Rectal smooth muscle tissue (tissue), 1 donor: ENCODE measurements at regions not wholly inside any gene's neighbourhood (a gene's known extent, or its start where the extent isn't known, plus 50 kb on each side); places are given as distances from the start of the nearest gene placed in this dataset.
"Not testable (repeated sequence)": the region's sequence is repeated elsewhere in the genome, so short reads cannot be mapped to it uniquely, and the experiment has no call there.

Experiments
- H3K27ac ChIP-seq: one replicate; pipeline ENCODE4 v1.7.0; 2013; ENCODE audit warnings: low read depth, low read length, inconsistent platforms
- H3K27me3 ChIP-seq: one replicate; pipeline ENCODE4 v1.7.0; 2013; ENCODE audit warnings: low read length; ENCODE audit not compliant: control insufficient read depth, insufficient read depth
- H3K36me3 ChIP-seq: one replicate; pipeline ENCODE4 v1.7.0; 2013; ENCODE audit warnings: low read length; ENCODE audit not compliant: control insufficient read depth, insufficient read depth
- H3K4me1 ChIP-seq: one replicate; pipeline ENCODE4 v1.7.0; 2013; ENCODE audit warnings: low read length; ENCODE audit not compliant: control insufficient read depth, insufficient read depth
- H3K4me3 ChIP-seq: one replicate; pipeline ENCODE4 v1.7.0; 2013; ENCODE audit warnings: low read length
- H3K9ac ChIP-seq: one replicate; pipeline ENCODE4 v1.7.0; 2013; ENCODE audit warnings: low read length

GRCh38 chr10:114708084-114708483 is 50.0 kb upstream of the ABLIM1 start:
- H3K4me1 ChIP-seq, result no peaks in the 10 kb centered on the region
- no peaks in the 10 kb centered on the region for H3K27me3 ChIP-seq
- no peak overlapping the region for H3K4me3 ChIP-seq
- H3K27ac ChIP-seq, result no peak overlapping the region
- no peak overlapping the region for H3K9ac ChIP-seq
- no peaks in the 10 kb centered on the region for H3K36me3 ChIP-seq

- Histone ChIP-seq H3K27me3 (no peaks in the 10 kb centered on the region), H3K27ac (no peak overlapping the region), H3K36me3 (no peaks in the 10 kb centered on the region), H3K4me1 (no peaks in the 10 kb centered on the region), H3K9ac (no peak overlapping the region), H3K4me3 (no peak overlapping the region)
Observed at GRCh38 chr10:114708717-114709335, 50.8 kb upstream of the ABLIM1 start.

- Histone ChIP-seq H3K27me3 (no peaks in the 10 kb centered on the region), H3K9ac (no peak overlapping the region)
Observed at GRCh38 chr10:114709984-114710383, 51.9 kb upstream of the ABLIM1 start.

GRCh38 chr10:114711176-114711868 is 53.2 kb upstream of the ABLIM1 start:
- Histone ChIP-seq H3K4me1 (peaks cover 3% of the 10 kb centered on the region), H3K9ac (no peak overlapping the region), H3K27me3 (no peaks in the 10 kb centered on the region), H3K27ac (no peak overlapping the region), H3K36me3 (no peaks in the 10 kb centered on the region), H3K4me3 (no peak overlapping the region)

More at GRCh38 chr10:114709984-114710383, 51.9 kb upstream of the ABLIM1 start:
- H3K4me1 ChIP-seq, result peaks cover 3% of the 10 kb centered on the region
- H3K4me3 ChIP-seq, result no peak overlapping the region
- no peak overlapping the region for H3K27ac ChIP-seq
- H3K36me3 ChIP-seq, result no peaks in the 10 kb centered on the region

GRCh38 chr10:114711869-114712250 is 53.8 kb upstream of the ABLIM1 start:
- peaks cover 3% of the 10 kb centered on the region for H3K4me1 ChIP-seq
- no peak overlapping the region for H3K27ac ChIP-seq
- H3K9ac ChIP-seq, result no peak overlapping the region
- no peaks in the 10 kb centered on the region for H3K36me3 ChIP-seq
- H3K27me3 ChIP-seq, result no peaks in the 10 kb centered on the region
- no peak overlapping the region for H3K4me3 ChIP-seq

GRCh38 chr10:114713525-114714090 is 55.5 kb upstream of the ABLIM1 start:
- no peak overlapping the region for H3K9ac ChIP-seq
- peaks cover 3% of the 10 kb centered on the region for H3K4me1 ChIP-seq
- no peak overlapping the region for H3K4me3 ChIP-seq
- H3K36me3 ChIP-seq, result no peaks in the 10 kb centered on the region
- no peaks in the 10 kb centered on the region for H3K27me3 ChIP-seq
- no peak overlapping the region for H3K27ac ChIP-seq

GRCh38 chr10:114714281-114714741 is 56.2 kb upstream of the ABLIM1 start:
- no peaks in the 10 kb centered on the region for H3K27me3 ChIP-seq

GRCh38 chr10:114715171-114715670 is 57.1 kb upstream of the ABLIM1 start:
- Histone ChIP-seq H3K36me3 (no peaks in the 10 kb centered on the region), H3K9ac (no peak overlapping the region), H3K4me3 (no peak overlapping the region), H3K4me1 (peaks cover 3% of the 10 kb centered on the region), H3K27me3 (no peaks in the 10 kb centered on the region), H3K27ac (no peak overlapping the region)

More at GRCh38 chr10:114714281-114714741, 56.2 kb upstream of the ABLIM1 start:
- no peak overlapping the region for H3K27ac ChIP-seq
- no peaks in the 10 kb centered on the region for H3K36me3 ChIP-seq
- no peak overlapping the region for H3K4me3 ChIP-seq
- H3K4me1 ChIP-seq, result peaks cover 3% of the 10 kb centered on the region
- no peak overlapping the region for H3K9ac ChIP-seq

- H3K27ac ChIP-seq, result no peak overlapping the region
- peaks cover 3% of the 10 kb centered on the region for H3K4me1 ChIP-seq
- no peak overlapping the region for H3K4me3 ChIP-seq
- H3K36me3 ChIP-seq, result no peaks in the 10 kb centered on the region
- no peaks in the 10 kb centered on the region for H3K27me3 ChIP-seq
- H3K9ac ChIP-seq, result no peak overlapping the region
Observed at GRCh38 chr10:114716811-114717404, 58.8 kb upstream of the ABLIM1 start.

- not testable (repeated sequence) for H3K27ac ChIP-seq, H3K36me3 ChIP-seq, H3K27me3 ChIP-seq, H3K9ac ChIP-seq, H3K4me3 ChIP-seq, H3K4me1 ChIP-seq
Observed at GRCh38 chr10:114717881-114718280, 59.8 kb upstream of the ABLIM1 start.

- Histone ChIP-seq H3K27me3 (no peaks in the 10 kb centered on the region), H3K36me3 (no peaks in the 10 kb centered on the region), H3K4me3 (no peak overlapping the region), H3K9ac (no peak overlapping the region), H3K4me1 (peaks cover 3% of the 10 kb centered on the region), H3K27ac (no peak overlapping the region)
Observed at GRCh38 chr10:114718374-114718773, 60.3 kb upstream of the ABLIM1 start.

- no peaks in the 10 kb centered on the region for H3K27me3 ChIP-seq
- no peak overlapping the region for H3K9ac ChIP-seq
- H3K4me3 ChIP-seq, result no peak overlapping the region
- no peak overlapping the region for H3K27ac ChIP-seq
- H3K36me3 ChIP-seq, result no peaks in the 10 kb centered on the region
- H3K4me1 ChIP-seq, result peaks cover 2% of the 10 kb centered on the region
Observed at GRCh38 chr10:114719311-114719710, 61.2 kb upstream of the ABLIM1 start.
